ENCODE measurements at regions not wholly inside any gene's neighbourhood (a gene's known extent, or its start where the extent isn't known, plus 50 kb on each side); places are given as distances from the start of the nearest gene placed in this dataset.

GRCh38 chrX:95666056-95666455 is 1018.6 kb upstream of the DIAPH2 start:
- Histone ChIP-seq H3K4me3 (no peak overlapping the region), H3K36me3 (no peaks in the 10 kb centered on the region), H3K27ac (no peak overlapping the region), H3K9me3 (no peaks in the 10 kb centered on the region), H3K4me1 (no peaks in the 10 kb centered on the region), H3K27me3 (no peaks in the 10 kb centered on the region)
- no peak for DNase-seq (ENCODE audit: extremely low spot score in 2 of 2)
- intact Hi-C loops (cut with DNase I), result no loop called here
- TF ChIP-seq POLR2A (IDR thresholded peaks at IDR 0.05) (no peak), CTCF (IDR thresholded peaks at IDR 0.05) (no peak), POLR2AphosphoS5 (IDR thresholded peaks at IDR 0.05; ENCODE audit: insufficient read depth in 1 of 2, low read depth in 1 of 2) (no peak)

DNA sequence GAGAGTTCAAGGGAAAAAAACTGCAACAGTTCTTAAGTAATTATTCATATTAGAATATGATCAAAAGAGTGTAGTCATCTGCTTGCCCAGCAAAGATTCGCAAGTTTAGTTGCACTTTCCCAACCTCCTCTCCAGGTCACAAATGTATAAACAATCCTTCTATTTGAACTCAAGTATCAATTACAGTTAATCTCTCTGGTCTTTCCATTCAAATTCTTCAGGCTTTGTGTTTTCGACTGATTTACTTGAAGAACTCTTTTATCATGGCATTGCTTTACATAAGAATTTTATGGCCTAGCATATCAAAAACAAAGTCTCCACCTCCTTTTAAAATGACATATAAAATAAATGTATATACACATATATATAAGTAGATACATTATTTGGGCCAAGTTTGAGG is 1009.6 kb upstream of the DIAPH2 start:
- DNase-seq (ENCODE audit: extremely low spot score in 2 of 2), result no peak
- no peak overlapping the region for H3K27ac ChIP-seq
- H3K36me3 ChIP-seq, result no peaks in the 10 kb centered on the region
- H3K9me3 ChIP-seq, result no peaks in the 10 kb centered on the region
- H3K4me3 ChIP-seq, result no peak overlapping the region
- no peaks in the 10 kb centered on the region for H3K4me1 ChIP-seq
- intact Hi-C loops (cut with DNase I), result no loop called here
- H3K27me3 ChIP-seq, result no peaks in the 10 kb centered on the region
- no peak for TF ChIP-seq POLR2A (IDR thresholded peaks at IDR 0.05)
- TF ChIP-seq CTCF (IDR thresholded peaks at IDR 0.05), result no peak
- TF ChIP-seq POLR2AphosphoS5 (IDR thresholded peaks at IDR 0.05; ENCODE audit: insufficient read depth in 1 of 2, low read depth in 1 of 2), result no peak

- DNase-seq (ENCODE audit: extremely low spot score in 2 of 2), result no peak
These were observed 1008.8 kb upstream of the DIAPH2 start for GRCh38 chrX:95675794-95676193.

DNA sequence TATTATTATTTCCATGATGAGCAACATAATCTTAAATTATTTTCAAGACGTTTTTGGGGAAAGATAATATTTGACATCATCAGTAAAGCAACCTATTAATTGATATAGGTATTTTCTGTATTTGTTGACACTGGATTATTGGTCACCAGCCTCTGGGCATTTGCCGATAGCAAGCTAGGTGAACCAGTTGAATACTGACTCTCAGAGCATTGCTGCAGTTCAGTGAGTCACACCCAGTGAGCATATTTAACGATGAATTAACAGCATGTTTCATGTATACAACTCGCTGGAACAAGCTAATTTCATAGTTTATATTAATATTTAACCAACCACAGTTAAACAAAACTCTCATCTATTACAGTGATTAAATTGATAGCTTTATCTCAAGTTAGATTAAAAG is 1006.0 kb upstream of the DIAPH2 start:
- H3K27ac ChIP-seq, result no peak overlapping the region
- no peaks in the 10 kb centered on the region for H3K9me3 ChIP-seq
- no peaks in the 10 kb centered on the region for H3K27me3 ChIP-seq
- intact Hi-C loops (cut with DNase I), result no loop called here
- no peaks in the 10 kb centered on the region for H3K4me1 ChIP-seq
- DNase-seq (ENCODE audit: extremely low spot score in 2 of 2), result no peak
- TF ChIP-seq POLR2AphosphoS5 (IDR thresholded peaks at IDR 0.05; ENCODE audit: insufficient read depth in 1 of 2, low read depth in 1 of 2), result no peak
- no peak for TF ChIP-seq POLR2A (IDR thresholded peaks at IDR 0.05)
- no peak for TF ChIP-seq CTCF (IDR thresholded peaks at IDR 0.05)
- H3K36me3 ChIP-seq, result no peaks in the 10 kb centered on the region
- no peak overlapping the region for H3K4me3 ChIP-seq

More at GRCh38 chrX:95675794-95676193, 1008.8 kb upstream of the DIAPH2 start:
- Histone ChIP-seq H3K9me3 (no peaks in the 10 kb centered on the region), H3K4me1 (no peaks in the 10 kb centered on the region), H3K27me3 (no peaks in the 10 kb centered on the region), H3K4me3 (no peak overlapping the region), H3K27ac (no peak overlapping the region), H3K36me3 (no peaks in the 10 kb centered on the region)
- intact Hi-C loops (cut with DNase I), result no loop called here
- no peak for TF ChIP-seq POLR2A (IDR thresholded peaks at IDR 0.05)
- peak in 1 of 2 donors; percentile 31 for TF ChIP-seq POLR2AphosphoS5 (IDR thresholded peaks at IDR 0.05; ENCODE audit: insufficient read depth in 1 of 2, low read depth in 1 of 2)
- no peak for TF ChIP-seq CTCF (IDR thresholded peaks at IDR 0.05)

- TF ChIP-seq POLR2AphosphoS5 (IDR thresholded peaks at IDR 0.05; ENCODE audit: insufficient read depth in 1 of 2, low read depth in 1 of 2) (no peak), POLR2A (IDR thresholded peaks at IDR 0.05) (no peak), CTCF (IDR thresholded peaks at IDR 0.05) (no peak)
- H3K9me3 ChIP-seq, result no peaks in the 10 kb centered on the region
- no peaks in the 10 kb centered on the region for H3K36me3 ChIP-seq
- intact Hi-C loops (cut with DNase I), result no loop called here
- no peak overlapping the region for H3K27ac ChIP-seq
- no peaks in the 10 kb centered on the region for H3K27me3 ChIP-seq
- H3K4me3 ChIP-seq, result no peak overlapping the region
- H3K4me1 ChIP-seq, result no peaks in the 10 kb centered on the region
- no peak for DNase-seq (ENCODE audit: extremely low spot score in 2 of 2)
These were observed 991.3 kb upstream of the DIAPH2 start for GRCh38 chrX:95693365-95693764.
